IgD-negative memory B cell (primary cell): ENCODE measurements at regions not wholly inside any gene's neighbourhood (a gene's known extent, or its start where the extent isn't known, plus 50 kb on each side); places are given as distances from the start of the nearest gene placed in this dataset.

Experiments used
- H3K27ac Mint-ChIP-seq, 3 donors: one replicate each; pipeline ENCODE4 v1.8.0; 2020 to 2022; ENCODE audit warnings: mild to moderate bottlenecking in 3 of 3, mixed read lengths in 3 of 3, moderate library complexity in 1 of 3
- H3K27me3 Mint-ChIP-seq: one replicate; pipeline ENCODE4 v1.8.0; 2021; ENCODE audit warnings: mixed read lengths
- H3K36me3 Mint-ChIP-seq: one replicate; pipeline ENCODE4 v1.8.0; 2020; ENCODE audit warnings: mild to moderate bottlenecking, mixed read lengths
- H3K4me1 Mint-ChIP-seq, 3 donors: one replicate each; pipeline ENCODE4 v1.8.0; 2020 to 2022; ENCODE audit warnings: mixed read lengths in 3 of 3, mild to moderate bottlenecking in 1 of 3
- H3K4me3 Mint-ChIP-seq, 4 donors: one replicate each; pipeline ENCODE4 v1.8.0; 2020 to 2022; ENCODE audit warnings: mild to moderate bottlenecking in 4 of 4, mixed read lengths in 4 of 4, moderate library complexity in 3 of 4
- H3K9me3 Mint-ChIP-seq, 3 donors: one replicate each; pipeline ENCODE4 v1.8.0; 2020 to 2021; ENCODE audit warnings: mixed read lengths in 3 of 3, mild to moderate bottlenecking in 1 of 3

DNA sequence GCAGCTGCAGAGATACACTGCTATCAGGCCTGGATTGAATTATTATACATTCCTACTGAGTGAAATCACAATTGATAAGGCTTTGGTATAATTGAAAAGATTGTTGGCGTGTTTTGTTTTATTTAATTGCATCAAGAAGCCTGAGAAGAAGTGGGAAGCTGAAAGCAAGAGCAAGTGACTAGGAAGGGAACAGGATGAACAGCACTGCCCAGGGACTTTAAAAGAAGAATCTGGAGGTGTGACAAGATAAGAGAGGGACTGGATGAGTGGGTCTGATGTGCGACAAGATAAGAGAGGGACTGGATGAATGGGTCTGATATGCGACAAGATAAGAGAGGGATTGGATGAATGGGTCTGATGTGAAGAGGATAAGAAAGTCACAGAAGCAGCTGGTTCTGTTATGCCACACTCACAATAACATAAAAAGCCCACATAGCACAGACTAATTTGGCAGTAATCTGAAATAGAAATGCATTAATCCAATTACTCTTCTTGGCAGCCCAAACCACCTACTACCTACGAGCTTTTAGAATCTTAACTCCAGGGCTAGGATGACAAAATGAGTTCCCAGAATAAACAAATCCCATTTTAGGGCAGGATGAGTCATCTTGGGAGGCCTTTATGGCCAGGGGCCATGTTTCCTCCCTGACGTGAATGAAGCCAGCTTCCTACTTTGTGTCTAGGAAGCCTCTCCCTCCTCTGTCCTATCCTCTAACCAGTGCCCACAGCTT lies 129.7 kb downstream of the DUSP10 start:
- Mint-ChIP-seq H3K4me1 (no peaks in the 10 kb centered on the region), H3K4me3 (no peak overlapping the region), H3K36me3 (no peaks in the 10 kb centered on the region), H3K27ac (no peak overlapping the region), H3K27me3 (no peaks in the 10 kb centered on the region), H3K9me3 (no peaks in the 10 kb centered on the region)

DNA sequence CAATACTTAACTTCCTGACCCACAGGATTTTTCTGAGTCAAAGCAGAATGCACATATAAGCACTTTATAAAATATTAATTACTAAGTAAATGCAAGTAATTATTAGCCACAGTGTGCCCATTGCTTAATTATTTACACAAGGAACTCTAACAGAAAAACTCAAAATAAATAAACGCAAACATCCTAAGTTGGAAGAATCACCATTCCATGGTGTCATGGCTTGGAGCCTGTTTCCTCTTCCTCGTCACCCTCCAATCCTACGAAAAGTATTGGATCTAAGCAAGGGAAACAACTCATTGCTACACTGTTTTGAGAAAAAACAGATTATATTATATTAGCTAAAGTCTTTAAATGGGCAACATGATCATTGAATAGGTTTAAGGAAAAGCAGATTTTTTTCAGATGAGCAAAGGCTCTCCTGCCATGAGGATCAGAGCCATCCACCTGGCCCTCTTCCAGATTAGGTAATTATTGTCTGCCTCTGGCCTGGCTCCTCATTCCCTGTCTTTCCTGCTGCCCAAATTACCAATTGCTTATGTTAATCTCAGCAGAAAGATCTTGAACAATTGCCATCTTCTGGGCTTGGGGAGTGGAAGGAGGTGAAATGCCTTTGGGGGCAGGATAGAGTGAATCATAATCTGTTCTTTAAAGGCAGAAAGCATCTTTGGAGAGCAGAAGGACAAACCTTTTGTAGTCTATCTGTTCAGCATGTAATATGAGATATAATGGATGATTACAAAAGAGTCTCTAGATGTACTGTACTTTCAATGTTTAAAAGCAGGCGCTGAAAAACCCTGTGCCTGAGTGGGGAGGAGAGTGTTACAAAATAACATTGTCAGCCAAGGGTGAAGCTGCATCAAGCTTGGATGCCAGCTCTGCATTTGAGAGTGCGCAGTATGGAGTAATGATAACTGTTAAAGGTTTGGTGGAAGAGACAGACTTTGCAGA lies 121.2 kb downstream of the DUSP10 start:
- H3K36me3 Mint-ChIP-seq, result no peaks in the 10 kb centered on the region
- no peaks in the 10 kb centered on the region for H3K9me3 Mint-ChIP-seq
- no peaks in the 10 kb centered on the region for H3K4me1 Mint-ChIP-seq
- no peak overlapping the region for H3K4me3 Mint-ChIP-seq
- no peak overlapping the region for H3K27ac Mint-ChIP-seq
- no peaks in the 10 kb centered on the region for H3K27me3 Mint-ChIP-seq

DNA sequence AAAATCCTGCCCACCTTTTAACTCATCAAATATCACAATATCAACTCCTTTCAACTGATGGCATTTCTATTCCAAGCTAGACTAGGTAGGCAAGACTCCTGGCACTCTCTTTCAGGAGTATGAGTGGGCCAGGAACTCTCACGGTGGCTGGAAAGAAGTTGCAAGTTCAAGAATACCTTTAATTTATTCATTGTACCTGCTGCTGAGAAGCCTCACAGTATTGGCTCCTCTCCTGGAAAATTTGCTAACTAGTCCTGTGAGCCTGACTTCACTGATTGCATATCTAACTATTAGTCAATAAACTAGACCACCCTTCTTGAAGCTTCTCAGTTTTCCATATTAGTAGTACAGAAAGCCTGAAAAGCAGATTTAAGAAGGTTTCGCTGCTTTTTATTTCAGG lies 120.2 kb downstream of the DUSP10 start:
- no peak overlapping the region for H3K4me3 Mint-ChIP-seq
- no peak overlapping the region for H3K27ac Mint-ChIP-seq
- H3K4me1 Mint-ChIP-seq, result no peaks in the 10 kb centered on the region
- no peaks in the 10 kb centered on the region for H3K9me3 Mint-ChIP-seq
- no peaks in the 10 kb centered on the region for H3K27me3 Mint-ChIP-seq
- no peaks in the 10 kb centered on the region for H3K36me3 Mint-ChIP-seq

DNA sequence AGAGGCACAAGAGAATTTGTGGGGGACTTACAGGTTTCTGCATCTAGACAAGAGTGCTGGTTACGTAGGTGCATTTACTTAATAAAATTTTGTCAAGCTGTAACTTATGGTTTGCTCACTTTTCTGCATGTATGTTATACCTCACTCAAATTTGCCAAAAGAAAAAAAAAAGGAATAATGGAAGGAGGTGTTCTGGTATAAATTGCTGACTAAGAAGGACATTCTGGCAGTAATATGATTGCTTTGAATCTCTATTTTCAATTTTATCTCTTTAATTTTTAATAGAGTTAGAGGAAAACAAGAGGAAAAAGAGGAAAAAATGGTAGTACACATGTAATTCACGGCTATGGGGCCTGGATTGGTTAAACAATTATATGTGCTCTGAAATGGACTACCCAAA lies 119.5 kb downstream of the DUSP10 start:
- H3K27ac Mint-ChIP-seq, result no peak overlapping the region
- no peaks in the 10 kb centered on the region for H3K4me1 Mint-ChIP-seq

DNA sequence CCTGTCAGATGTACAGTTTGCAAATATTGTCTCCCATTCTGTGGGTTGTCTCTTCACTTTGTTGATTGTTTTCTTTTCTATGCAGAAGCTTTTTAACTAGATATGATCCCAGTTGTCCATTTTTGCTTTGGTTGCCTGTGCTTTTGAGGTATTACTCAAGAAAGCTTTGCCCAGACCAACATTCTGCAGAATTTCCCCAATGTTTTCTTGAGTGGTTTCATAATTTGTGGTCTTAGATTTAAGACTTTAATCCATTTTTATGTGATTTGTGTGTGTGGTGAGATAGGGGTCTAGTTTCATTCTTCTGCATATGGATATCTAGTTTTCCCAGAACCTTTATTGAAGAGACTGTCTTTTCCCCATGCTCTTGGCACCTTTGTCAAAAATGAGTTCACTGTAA lies 116.9 kb downstream of the DUSP10 start:
- no peaks in the 10 kb centered on the region for H3K36me3 Mint-ChIP-seq
- H3K4me1 Mint-ChIP-seq, result no peaks in the 10 kb centered on the region
- H3K27ac Mint-ChIP-seq, result no peak overlapping the region
- H3K4me3 Mint-ChIP-seq, result peak overlapping the region in 1 of 4 donors; percentile 9
- no peaks in the 10 kb centered on the region for H3K27me3 Mint-ChIP-seq
- H3K9me3 Mint-ChIP-seq, result no peaks in the 10 kb centered on the region

More for the DNA sequence above, 119.5 kb downstream of the DUSP10 start:
- Mint-ChIP-seq H3K36me3 (no peaks in the 10 kb centered on the region), H3K9me3 (no peaks in the 10 kb centered on the region), H3K4me3 (no peak overlapping the region), H3K27me3 (no peaks in the 10 kb centered on the region)

DNA sequence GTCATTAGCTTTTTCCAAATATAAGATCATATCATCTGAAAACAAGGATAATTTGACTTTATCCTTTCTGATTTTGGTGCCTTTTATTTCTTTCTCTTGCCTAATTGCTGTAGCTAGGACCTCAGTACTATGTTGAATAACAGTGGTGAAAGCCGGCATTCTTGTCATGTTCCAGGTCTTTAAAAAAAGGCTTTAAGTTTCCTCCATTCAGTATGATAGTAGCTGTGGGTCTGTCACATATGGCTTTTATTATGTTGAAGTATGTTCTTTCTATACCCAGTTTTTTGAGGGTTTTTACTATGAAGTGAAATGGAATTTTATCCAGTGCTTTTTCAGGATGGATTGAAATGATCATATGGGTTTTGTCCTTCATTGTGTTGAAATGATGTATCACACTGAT lies 115.8 kb downstream of the DUSP10 start:
- H3K4me1 Mint-ChIP-seq, result no peaks in the 10 kb centered on the region
- no peak overlapping the region for H3K27ac Mint-ChIP-seq
- no peaks in the 10 kb centered on the region for H3K9me3 Mint-ChIP-seq
- H3K4me3 Mint-ChIP-seq, result no peak overlapping the region
- H3K36me3 Mint-ChIP-seq, result no peaks in the 10 kb centered on the region
- H3K27me3 Mint-ChIP-seq, result no peaks in the 10 kb centered on the region

DNA sequence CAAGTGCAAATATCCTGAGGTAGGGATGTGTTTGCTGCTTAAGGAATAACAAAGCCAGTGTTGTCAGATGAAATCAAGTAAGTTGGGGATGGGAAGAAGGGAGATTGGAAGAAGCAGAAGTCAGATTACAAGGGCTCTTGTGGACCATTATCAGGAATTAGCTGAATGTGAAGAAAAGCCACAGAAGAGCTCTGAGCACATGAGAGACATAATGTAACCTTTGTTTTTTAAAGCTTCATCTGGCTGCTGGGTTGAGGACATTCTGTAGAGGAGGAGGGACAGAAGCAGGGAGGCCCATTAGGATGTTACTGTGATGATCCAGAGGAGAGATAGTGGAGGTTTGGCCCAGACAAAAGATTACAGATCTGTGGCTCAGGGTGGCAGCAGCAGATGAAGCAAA lies 111.7 kb downstream of the DUSP10 start:
- no peaks in the 10 kb centered on the region for H3K27me3 Mint-ChIP-seq
- no peak overlapping the region for H3K27ac Mint-ChIP-seq
- no peaks in the 10 kb centered on the region for H3K9me3 Mint-ChIP-seq
- H3K36me3 Mint-ChIP-seq, result peaks cover 2% of the 10 kb centered on the region
- H3K4me3 Mint-ChIP-seq, result no peak overlapping the region
- H3K4me1 Mint-ChIP-seq, result no peaks in the 10 kb centered on the region

DNA sequence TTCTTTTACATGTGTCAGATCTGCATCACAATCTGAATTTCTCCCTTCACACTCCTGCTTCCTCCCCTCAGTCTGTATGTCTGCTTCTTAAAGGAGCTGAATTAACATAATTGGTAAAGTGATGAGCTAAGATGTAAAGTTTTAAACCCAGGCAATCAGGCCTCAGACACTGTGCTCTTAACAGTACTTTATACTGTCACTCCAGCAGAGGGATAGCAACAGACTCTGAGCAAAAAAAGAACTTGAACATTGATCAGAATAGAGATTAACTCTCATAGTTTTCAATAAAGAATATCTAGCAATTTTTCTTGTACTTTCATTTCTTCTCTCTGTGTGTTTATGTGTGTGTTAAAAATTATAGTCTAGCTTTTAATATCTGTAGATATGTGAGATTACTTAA lies 110.3 kb downstream of the DUSP10 start:
- H3K27ac Mint-ChIP-seq, result no peak overlapping the region
- no peaks in the 10 kb centered on the region for H3K27me3 Mint-ChIP-seq
- H3K36me3 Mint-ChIP-seq, result peaks cover 2% of the 10 kb centered on the region
- H3K9me3 Mint-ChIP-seq, result no peaks in the 10 kb centered on the region
- no peaks in the 10 kb centered on the region for H3K4me1 Mint-ChIP-seq
- no peak overlapping the region for H3K4me3 Mint-ChIP-seq

DNA sequence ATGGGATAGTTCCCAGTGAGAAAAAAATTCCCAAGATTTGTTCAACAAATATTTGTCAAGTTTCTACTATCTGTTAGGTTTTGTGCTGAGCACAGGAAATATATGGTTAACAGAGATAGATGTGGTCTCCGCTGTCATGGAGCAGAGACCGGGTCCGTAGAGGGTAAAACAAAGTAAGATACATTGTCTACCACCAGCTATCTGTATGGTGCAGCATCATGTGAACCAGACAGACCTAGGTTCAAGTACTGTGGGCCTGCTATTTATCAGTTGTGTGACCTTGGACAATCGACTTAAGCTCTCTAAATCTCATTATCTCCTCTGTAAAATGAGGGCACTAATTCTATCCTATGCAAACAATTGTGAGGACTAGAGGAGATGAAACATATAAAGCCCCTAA lies 109.8 kb downstream of the DUSP10 start:
- H3K27me3 Mint-ChIP-seq, result no peaks in the 10 kb centered on the region
- H3K4me1 Mint-ChIP-seq, result no peaks in the 10 kb centered on the region
- no peak overlapping the region for H3K4me3 Mint-ChIP-seq
- no peak overlapping the region for H3K27ac Mint-ChIP-seq
- H3K9me3 Mint-ChIP-seq, result no peaks in the 10 kb centered on the region
- H3K36me3 Mint-ChIP-seq, result peaks cover 2% of the 10 kb centered on the region

DNA sequence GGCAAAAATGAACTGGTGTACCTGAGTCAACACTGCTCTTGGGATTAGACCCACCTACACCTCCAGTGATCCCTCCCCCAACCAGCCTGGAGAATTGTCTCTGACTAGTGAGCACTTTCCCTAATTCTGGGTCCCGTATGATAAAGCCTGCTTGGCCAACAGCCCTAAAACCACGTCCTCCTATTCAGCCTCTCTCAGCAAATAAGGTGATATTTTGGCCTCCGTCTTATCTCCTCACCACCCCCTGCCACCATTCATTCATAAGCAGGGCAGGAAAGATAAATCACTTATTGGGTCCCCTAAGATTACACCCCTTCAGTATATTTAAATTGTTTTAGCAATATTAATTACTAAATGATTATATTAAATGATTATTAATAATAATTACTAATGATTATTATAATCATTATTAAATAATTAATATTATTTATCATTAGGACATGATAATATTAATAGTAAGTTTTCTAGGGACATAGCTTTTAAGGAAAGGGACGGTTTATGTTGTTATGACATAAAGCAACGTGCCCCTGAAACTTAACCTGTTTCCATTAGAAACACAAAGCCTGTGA lies 108.0 kb downstream of the DUSP10 start:
- no peaks in the 10 kb centered on the region for H3K4me1 Mint-ChIP-seq
- peaks cover 2% of the 10 kb centered on the region for H3K36me3 Mint-ChIP-seq
- no peaks in the 10 kb centered on the region for H3K27me3 Mint-ChIP-seq
- no peak overlapping the region for H3K4me3 Mint-ChIP-seq
- H3K9me3 Mint-ChIP-seq, result no peaks in the 10 kb centered on the region
- no peak overlapping the region for H3K27ac Mint-ChIP-seq

DNA sequence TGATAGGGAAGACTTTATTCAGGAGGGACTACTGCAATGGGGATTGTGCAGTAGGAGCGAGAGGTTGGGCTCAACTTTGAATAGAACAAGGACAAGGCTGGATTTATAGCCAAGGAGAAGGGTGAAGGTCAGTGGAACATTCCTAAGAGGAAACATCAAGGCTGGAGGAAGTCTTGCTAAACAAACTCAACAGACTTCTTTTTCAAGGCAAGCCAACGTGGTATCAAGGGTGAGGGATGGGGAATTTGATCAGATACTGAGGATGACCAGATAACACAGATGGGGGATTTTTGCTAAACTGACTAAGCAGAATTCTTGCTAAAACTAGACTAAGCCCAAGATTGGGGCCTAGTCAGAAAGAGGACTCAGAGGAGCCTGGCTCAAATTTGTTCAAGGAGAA lies 107.3 kb downstream of the DUSP10 start:
- H3K36me3 Mint-ChIP-seq, result peaks cover 2% of the 10 kb centered on the region
- no peak overlapping the region for H3K4me3 Mint-ChIP-seq
- no peak overlapping the region for H3K27ac Mint-ChIP-seq
- no peaks in the 10 kb centered on the region for H3K4me1 Mint-ChIP-seq
- no peaks in the 10 kb centered on the region for H3K9me3 Mint-ChIP-seq
- H3K27me3 Mint-ChIP-seq, result no peaks in the 10 kb centered on the region

DNA sequence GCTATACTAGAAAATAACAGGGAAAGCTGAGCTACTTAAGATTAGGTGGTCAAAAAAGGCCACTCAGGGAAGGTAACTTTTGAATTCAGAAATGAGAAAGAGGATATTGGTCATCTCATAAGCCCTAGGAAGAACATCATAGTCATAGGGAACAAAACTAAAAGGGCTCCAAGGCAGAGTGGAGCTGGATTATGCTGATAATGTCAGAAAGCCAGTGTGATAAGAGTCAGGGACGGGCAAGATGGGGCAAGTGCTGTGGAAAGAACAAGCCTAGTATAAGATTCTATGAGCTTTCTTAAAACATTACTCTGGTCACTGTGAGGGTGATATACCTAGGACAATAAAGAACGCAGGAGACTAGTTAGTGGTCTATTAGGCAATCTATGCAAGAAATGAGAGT lies 106.6 kb downstream of the DUSP10 start:
- H3K9me3 Mint-ChIP-seq, result no peaks in the 10 kb centered on the region
- H3K4me1 Mint-ChIP-seq, result no peaks in the 10 kb centered on the region
- peaks cover 2% of the 10 kb centered on the region for H3K36me3 Mint-ChIP-seq
- no peak overlapping the region for H3K27ac Mint-ChIP-seq
- H3K27me3 Mint-ChIP-seq, result no peaks in the 10 kb centered on the region
- H3K4me3 Mint-ChIP-seq, result no peak overlapping the region

DNA sequence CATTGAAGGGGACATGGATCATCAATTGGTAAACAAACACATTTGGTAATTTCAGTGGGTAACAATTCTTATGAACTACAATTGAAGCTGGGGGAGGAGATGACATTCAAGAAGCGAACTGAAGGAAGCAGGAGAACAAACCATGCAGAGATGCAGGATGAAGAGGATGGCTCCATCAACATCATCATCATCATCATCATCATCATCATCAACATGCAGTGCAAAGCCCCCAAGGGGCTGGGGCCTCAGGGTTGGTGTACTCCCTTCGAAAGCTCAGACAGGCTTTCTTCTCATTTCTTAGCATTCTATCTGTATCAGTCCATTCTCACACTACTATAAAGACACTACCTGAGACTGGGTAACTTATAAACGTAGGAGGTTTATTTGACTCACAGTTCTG lies 105.8 kb downstream of the DUSP10 start:
- H3K9me3 Mint-ChIP-seq, result no peaks in the 10 kb centered on the region
- no peaks in the 10 kb centered on the region for H3K4me1 Mint-ChIP-seq
- no peaks in the 10 kb centered on the region for H3K27me3 Mint-ChIP-seq
- peaks cover 2% of the 10 kb centered on the region for H3K36me3 Mint-ChIP-seq
- H3K4me3 Mint-ChIP-seq, result no peak overlapping the region
- peak overlapping the region in 1 of 3 donors; percentile 75 for H3K27ac Mint-ChIP-seq

DNA sequence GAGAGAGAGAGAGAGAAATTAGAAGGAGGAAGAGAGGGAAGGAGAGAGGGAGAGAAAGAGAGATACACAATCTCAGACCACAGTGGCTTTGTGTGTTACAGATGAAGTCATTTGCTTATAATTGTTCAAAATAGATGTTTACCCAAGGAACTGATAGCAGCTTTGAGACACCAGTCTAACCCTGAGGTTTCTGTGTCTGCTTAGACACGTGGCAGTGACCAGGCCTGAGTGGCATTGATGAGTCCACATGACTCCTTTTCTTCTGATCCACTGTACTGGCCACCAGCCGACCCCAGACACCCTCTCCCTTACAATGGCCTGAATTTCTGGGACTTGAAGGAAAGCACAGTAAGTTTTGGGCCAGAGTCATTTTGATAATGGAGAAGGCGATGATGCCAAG lies 104.9 kb downstream of the DUSP10 start:
- Mint-ChIP-seq H3K27ac (no peak overlapping the region), H3K4me1 (no peaks in the 10 kb centered on the region), H3K36me3 (peaks cover 2% of the 10 kb centered on the region), H3K4me3 (no peak overlapping the region), H3K27me3 (no peaks in the 10 kb centered on the region), H3K9me3 (no peaks in the 10 kb centered on the region)

DNA sequence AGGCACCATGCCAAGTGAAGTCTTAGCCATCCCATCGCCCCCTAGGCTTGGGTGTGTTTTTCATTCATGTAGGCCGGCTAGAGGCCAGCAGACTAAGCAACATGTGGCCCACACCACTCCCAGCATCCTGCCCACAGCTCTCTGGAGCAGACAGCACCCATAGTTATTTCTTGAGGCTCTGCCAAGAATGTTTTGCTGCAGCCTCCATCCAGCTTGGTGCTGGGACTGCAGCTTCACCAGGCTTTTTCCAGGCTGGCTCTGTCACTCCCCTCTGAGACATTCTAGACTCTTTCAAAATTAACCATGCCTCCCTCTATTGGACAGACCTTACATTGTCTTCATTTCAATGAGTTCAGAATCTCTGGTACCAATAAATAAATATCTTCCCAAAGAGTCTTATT lies 104.2 kb downstream of the DUSP10 start:
- Mint-ChIP-seq H3K9me3 (no peaks in the 10 kb centered on the region), H3K4me3 (no peak overlapping the region)

More for the DNA sequence above, 104.2 kb downstream of the DUSP10 start:
- H3K27ac Mint-ChIP-seq, result no peak overlapping the region
- peaks cover 4% of the 10 kb centered on the region for H3K36me3 Mint-ChIP-seq
- no peaks in the 10 kb centered on the region for H3K27me3 Mint-ChIP-seq
- H3K4me1 Mint-ChIP-seq, result no peaks in the 10 kb centered on the region
